Fibroblast of skin of right biceps (primary cell): ENCODE measurements at regions not wholly inside any gene's neighbourhood (a gene's known extent, or its start where the extent isn't known, plus 50 kb on each side); places are given as distances from the start of the nearest gene placed in this dataset.
"Not testable (repeated sequence)": the region's sequence is repeated elsewhere in the genome, so short reads cannot be mapped to it uniquely, and the experiment has no call there.

Experiments used
- DNase-seq: peaks from one replicate; pipeline ENCODE4 v3.0.0-alpha.2; 2013

DNA sequence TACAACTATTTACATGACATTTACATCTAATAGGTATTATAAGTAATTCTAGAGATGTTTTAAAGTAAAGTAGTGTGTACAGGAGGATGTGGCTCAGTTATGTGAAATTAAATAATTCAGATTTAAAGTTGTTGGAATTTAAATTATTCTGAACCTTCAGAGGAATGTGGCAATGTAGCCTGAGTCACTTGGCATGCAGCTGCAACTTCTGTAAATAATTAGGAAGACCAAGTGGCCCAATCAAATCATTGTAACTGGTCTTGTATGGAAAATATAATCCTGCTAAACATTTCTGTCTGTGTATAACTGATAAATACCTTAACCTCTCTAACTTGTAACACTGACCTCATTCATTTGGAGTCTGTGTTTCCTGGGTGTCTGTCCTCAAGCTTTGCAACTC lies 828.9 kb downstream of the GLUD2 start:
- peak; percentile 84 for DNase-seq

DNA sequence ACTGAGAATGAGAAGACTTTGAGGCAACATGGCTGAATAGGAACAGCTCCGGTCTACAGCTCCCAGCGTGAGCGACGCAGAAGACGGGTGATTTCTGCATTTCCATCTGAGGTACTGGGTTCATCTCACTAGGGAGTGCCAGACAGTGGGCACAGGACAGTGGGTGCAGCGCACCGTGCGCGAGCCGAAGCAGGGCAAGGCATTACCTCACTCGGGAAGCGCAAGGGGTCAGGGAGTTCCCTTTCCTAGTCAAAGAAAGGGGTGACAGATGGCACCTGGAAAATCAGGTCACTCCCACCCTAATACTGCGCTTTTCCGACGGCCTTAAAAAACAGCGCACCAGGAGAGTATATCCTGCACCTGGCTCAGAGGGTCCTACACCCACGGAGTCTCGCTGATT lies 829.9 kb downstream of the GLUD2 start:
- not testable (repeated sequence) for DNase-seq

GRCh38 chrX:121886557-121886956 lies 839.1 kb downstream of the GLUD2 start:
- DNase-seq = no peak

DNA sequence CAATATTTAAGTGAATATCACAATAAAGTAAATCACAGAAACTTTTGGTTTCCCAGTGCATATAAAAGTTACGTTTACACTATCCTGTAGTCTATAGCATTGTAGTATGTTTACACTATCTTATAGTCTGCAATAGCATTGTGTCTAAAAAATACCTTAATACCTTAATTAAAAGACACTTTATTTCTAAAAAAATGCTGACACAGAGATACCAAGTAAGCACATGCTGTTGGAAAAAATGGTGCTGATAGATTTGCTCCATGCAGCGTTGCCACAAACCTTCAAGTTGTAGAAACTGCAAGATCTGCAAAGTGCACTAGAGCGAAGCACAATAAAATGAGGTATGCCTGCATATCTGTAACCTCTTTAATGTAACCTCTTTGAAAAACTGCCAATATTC lies 847.3 kb downstream of the GLUD2 start:
- DNase-seq = no peak

- DNase-seq = no peak
These were observed 855.1 kb downstream of the GLUD2 start for GRCh38 chrX:121902463-121902862.

- DNase-seq = no peak
These were observed 856.6 kb downstream of the GLUD2 start for GRCh38 chrX:121903961-121904360.

- DNase-seq = no peak
These were observed 873.8 kb downstream of the GLUD2 start for GRCh38 chrX:121921258-121921657.

DNA sequence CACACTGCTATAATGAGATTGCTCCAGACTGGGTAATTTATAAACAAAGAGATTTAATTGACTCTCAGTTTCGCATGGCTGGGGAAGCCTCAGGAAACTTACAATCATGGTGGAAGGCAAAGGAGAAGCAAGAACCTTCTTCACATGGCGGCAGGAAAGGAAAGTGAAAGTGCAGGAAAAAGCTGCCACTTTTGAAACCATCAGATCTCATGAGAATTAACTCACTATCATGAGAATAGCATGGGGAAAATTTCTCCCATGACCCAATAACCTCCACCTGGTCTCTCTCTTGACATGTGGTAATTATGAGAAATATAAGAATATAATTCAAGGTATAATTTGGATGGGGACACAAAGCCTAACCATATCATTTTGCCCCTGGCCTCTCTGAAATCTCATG lies 884.2 kb downstream of the GLUD2 start:
- DNase-seq = no peak

- DNase-seq = no peak
These were observed 885.3 kb downstream of the GLUD2 start for GRCh38 chrX:121932688-121933087.

DNA sequence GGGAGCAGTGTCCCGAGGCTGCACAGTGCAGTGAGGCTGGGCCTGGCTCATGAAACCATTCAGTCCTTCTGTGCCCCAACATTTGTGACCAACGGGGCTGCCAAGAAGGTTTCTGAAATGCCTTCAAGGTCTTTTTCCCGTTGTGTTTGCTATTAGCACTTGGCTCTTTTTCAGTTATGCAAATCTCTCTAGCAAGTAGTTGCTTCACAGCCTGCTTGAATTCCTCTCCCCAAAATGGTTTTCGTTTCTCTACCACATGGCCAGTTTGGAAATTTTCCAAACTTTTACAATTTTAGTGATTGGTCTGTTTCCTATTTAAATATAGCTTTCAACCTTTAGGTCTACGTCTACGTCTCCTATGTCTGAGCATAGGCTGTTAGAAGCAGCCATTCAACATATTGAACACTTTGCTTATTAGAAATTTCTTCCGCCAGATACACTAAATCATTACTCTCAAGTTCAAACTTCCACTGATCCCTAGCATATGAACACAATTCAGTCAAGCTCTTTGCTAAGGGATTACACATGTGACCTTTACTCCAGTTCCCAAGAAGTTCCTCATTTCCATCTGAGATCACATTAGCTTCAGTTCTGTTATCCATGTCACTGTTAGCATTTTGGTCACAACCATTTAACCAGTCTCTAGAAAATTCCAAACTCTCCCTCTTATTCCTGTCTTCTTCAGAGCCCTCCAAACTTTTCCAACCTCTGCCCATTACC lies 901.8 kb downstream of the GLUD2 start:
- peak; percentile 9 for DNase-seq

DNA sequence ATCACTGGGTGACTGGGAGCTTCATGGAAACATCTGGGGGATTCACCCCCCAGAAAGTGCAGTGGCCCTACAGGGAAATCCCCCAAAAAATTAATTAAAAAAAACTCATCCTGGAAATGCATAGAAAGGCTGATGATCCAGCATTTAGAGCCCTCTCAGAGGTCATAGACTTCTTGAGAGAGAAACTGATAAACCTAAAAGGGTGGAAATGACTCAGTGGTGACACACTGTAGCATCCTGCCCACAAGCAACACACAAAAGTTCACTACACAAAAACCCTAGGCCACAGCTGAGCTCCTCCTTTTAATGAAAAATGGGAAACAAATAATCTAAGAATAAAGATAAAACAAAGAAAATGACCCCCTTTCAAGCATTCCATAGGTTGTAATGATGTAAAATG lies 911.5 kb downstream of the GLUD2 start:
- DNase-seq = peak; percentile 28

DNA sequence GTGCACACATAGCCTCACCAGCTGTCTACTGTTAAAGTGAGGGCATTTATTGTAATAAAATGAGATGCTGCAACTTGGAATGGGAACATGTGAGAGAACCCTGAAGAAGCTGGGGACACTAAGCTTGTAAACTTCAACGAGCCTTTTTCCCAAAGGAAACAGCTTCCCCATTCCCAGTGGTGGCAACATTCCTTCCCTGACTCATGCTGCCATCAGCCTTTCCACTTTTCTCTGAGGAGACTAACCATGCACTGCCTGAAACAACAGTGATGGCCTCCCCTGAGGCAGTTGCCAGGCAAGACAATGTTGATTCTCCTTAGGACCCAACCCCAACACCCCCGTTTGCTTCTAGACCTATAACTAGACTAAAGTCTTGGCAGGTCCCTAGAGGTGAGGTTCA lies 928.3 kb downstream of the GLUD2 start:
- DNase-seq = peak; percentile 9

GRCh38 chrX:121987163-121987562 lies 939.8 kb downstream of the GLUD2 start:
- peak; percentile 71 for DNase-seq

DNA sequence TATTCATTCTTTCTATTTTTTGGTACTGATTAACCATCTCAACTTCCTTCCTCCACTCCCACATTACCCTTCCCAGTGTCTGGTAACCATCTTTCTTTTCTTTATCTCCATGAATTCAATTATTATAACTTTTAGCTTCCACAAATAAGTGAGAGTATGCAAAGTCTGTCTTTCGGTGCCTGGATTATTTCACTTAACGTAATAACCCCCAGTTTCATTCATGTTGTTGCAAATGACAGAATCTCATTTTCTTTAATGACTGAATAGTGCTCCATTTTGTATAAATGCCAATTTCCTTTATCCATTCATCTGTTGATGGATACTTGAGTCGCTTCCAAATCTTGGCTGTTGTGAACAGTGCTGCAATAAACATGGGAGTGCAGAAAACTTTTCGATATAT lies 940.4 kb downstream of the GLUD2 start:
- no peak for DNase-seq

GRCh38 chrX:122004127-122004526 lies 956.7 kb downstream of the GLUD2 start:
- no peak for DNase-seq

- DNase-seq = no peak
These were observed 979.3 kb downstream of the GLUD2 start for GRCh38 chrX:122026665-122027064.

DNA sequence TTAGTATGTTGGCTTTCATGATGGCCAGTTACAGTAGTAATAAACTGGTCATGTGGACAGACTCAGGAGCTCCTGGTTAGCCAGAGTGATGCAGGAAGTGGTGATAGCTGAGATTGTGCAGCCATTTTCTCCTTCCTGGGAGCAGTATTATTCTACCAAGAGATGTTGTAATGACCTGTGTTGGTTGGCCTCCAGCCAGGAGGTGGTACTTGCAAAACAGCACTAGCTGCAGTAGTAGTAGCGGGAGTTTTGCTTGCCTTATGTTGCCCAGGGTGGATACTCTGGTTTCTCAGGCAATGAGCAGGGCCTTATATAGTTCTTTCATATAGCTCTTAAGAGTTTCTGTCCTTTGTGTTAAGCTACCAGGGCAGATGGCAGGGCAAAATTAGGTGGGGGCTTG lies 998.8 kb downstream of the GLUD2 start:
- DNase-seq = peak; percentile 4

- DNase-seq = peak; percentile 42
These were observed 999.4 kb downstream of the GLUD2 start for GRCh38 chrX:122046815-122047214.

GRCh38 chrX:122047261-122047660 lies 999.9 kb downstream of the GLUD2 start:
- DNase-seq = peak; percentile 55

- no peak for DNase-seq
These were observed 1008.0 kb downstream of the GLUD2 start for GRCh38 chrX:122055460-122055859.

GRCh38 chrX:122055979-122056715 lies 1008.7 kb downstream of the GLUD2 start:
- DNase-seq = no peak

GRCh38 chrX:122076241-122076640 lies 1028.8 kb downstream of the GLUD2 start:
- DNase-seq = no peak

DNA sequence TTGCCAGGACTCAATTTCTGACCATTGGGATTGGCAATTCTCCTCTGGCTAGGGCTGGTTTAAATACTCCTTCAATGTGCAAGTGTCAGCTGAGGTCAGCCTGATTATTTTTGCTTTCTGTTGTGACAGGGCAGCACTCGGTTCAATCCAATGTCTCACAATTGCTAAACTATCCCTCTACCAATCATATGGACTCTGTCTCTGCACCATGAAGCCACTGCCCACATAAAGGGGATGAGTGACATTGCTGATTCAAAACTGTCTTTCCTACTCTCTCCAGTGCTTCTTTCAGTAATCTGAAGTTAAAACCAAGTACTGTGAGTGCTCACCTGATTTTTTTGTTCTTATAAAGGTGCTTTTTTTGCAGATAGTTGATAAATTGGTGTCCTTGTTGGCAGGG lies 1030.7 kb downstream of the GLUD2 start:
- no peak for DNase-seq

GRCh38 chrX:122087341-122087740 lies 1039.9 kb downstream of the GLUD2 start:
- DNase-seq = no peak

DNA sequence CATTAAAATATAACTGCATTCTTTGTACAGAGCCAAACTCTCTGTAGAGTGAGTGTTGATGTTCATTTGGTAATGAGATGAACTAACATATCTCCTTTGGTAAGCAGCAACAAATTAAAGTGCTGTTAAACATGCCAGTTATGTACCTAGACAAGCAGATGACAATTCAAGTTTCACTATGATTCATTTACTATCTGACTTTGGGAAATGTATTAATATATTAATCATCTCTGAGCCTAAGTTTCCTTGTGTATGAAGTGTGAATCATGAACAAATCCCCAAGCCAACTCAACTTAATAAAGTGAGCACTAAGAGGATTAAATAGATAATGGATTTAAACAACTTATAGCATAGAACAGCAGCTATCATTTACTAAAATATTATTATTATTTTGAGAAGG lies 1044.2 kb downstream of the GLUD2 start:
- peak; percentile 0 for DNase-seq
